Kidney epithelial cell (primary cell): ENCODE measurements at regions not wholly inside any gene's neighbourhood (a gene's known extent, or its start where the extent isn't known, plus 50 kb on each side); places are given as distances from the start of the nearest gene placed in this dataset.

Experiments
- DNase-seq: peaks from one replicate; pipeline ENCODE4 v3.0.0-alpha.2; 2010; ENCODE audit warnings: low read depth
- H3K27me3 ChIP-seq: 2 replicates; pipeline ENCODE4 v1.6.0; 2011; ENCODE audit warnings: low read length; ENCODE audit not compliant: control insufficient read depth, insufficient read depth
- H3K36me3 ChIP-seq: 2 replicates; pipeline ENCODE4 v1.5.1; 2011; ENCODE audit warnings: low read length; ENCODE audit not compliant: control insufficient read depth, insufficient read depth
- H3K4me3 ChIP-seq: 2 replicates; pipeline ENCODE4 v1.5.1; 2011; ENCODE audit warnings: low read depth, mild to moderate bottlenecking, control low read depth, low read length
- TF ChIP-seq, protein P1 (sequence below): IDR thresholded peaks from 2 replicates; pipeline ENCODE4 v1.5.1; 2011; ENCODE audit warnings: mild to moderate bottlenecking, moderate library complexity, low read length, control low read depth, inconsistent platforms; ENCODE audit not compliant: insufficient read depth, poor library complexity, severe bottlenecking

DNA sequence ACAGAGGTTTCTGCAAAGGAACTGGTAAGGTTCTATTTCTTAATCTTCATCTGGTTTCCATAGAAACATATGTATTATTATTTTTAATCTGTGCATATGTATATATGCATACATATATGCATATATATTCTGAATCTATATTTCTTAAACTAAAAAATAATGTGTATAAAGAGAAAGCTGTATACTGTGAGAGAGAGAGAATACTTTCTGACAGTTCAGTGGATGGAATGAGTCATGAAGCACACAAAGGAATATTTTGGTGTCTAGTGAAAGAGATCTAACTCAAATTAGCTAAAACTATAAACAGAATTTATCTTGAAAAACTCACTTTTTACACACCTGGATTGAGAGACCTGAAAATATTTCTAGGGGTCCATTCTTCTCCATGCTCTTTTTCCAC, 1929.3 kb upstream of the LRRTM1 start:
- DNase-seq = no peak
- H3K4me3 ChIP-seq = no peak overlapping the region
- no peaks in the 10 kb centered on the region for H3K27me3 ChIP-seq
- no peaks in the 10 kb centered on the region for H3K36me3 ChIP-seq
- TF ChIP-seq, protein P1, sequence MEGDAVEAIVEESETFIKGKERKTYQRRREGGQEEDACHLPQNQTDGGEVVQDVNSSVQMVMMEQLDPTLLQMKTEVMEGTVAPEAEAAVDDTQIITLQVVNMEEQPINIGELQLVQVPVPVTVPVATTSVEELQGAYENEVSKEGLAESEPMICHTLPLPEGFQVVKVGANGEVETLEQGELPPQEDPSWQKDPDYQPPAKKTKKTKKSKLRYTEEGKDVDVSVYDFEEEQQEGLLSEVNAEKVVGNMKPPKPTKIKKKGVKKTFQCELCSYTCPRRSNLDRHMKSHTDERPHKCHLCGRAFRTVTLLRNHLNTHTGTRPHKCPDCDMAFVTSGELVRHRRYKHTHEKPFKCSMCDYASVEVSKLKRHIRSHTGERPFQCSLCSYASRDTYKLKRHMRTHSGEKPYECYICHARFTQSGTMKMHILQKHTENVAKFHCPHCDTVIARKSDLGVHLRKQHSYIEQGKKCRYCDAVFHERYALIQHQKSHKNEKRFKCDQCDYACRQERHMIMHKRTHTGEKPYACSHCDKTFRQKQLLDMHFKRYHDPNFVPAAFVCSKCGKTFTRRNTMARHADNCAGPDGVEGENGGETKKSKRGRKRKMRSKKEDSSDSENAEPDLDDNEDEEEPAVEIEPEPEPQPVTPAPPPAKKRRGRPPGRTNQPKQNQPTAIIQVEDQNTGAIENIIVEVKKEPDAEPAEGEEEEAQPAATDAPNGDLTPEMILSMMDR = no peak

DNA sequence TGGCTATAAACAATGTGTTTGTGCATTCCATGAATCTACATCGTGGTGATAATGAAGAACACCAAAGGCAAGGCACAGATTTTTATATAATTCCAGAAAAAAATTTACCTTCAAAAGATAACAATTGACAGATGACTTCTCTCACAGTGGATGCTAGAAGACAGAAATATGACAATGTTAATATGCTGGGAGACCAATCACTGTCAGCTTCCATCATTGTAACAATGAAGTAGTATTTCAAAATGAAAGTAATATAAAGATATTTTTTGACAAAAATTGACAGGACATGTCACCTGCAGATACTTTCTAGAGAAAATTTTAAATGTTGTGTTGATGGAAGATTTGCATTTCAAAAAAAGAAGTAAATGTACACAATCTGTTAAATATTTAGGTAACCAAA, 1925.9 kb upstream of the LRRTM1 start:
- TF ChIP-seq, protein P1 = no peak
- no peaks in the 10 kb centered on the region for H3K27me3 ChIP-seq
- no peak for DNase-seq
- H3K4me3 ChIP-seq = no peak overlapping the region
- H3K36me3 ChIP-seq = no peaks in the 10 kb centered on the region

DNA sequence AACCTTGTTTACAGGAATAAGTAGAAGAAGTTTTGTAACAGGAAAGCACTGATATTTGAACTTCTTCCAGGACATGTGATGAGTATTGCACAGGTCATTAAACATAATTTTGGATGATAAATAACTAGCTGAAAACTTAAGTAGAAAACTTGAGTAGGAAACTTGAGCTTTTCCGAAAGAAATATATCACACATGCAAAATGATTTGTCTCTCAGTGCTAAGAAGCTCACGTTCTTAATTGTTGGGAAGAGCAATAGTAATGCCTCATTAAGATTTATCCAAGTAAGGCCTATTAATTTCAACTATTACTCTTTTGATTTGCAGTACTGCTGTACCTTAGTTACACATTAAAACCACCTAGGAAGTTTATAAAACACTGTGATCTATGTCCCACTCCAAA, 1921.9 kb upstream of the LRRTM1 start:
- TF ChIP-seq, protein P1 = no peak
- no peak for DNase-seq
- Histone ChIP-seq H3K4me3 (no peak overlapping the region), H3K27me3 (no peaks in the 10 kb centered on the region), H3K36me3 (no peaks in the 10 kb centered on the region)

DNA sequence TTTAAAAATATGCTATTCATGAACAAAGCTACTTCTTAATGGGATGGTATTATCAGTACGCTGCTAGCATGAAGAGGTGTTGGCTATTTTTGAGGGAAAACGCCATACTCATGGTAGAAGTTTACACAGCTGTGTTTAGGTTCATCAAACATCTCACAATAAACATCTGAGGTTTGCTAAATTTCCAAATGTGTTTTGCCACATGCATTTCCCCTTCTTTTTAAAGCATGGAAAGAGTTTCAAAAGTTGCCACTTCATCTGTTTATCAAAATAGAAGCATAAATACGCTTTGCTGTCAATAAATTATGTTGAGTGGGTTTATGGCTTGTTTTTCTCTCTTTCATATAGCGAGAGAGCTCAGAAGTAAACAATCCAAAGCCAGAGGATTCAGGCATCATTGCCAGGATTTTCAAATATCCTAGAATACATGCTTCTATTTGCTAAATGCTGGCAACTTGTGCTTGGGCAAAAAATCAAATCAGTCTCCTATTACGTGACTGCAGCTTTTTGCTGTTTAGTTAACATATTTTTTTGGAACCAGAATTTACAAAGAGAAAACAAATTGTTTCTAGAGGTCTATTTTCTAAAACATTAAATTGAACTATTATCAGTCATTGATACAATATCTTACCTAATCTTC, 1919.9 kb upstream of the LRRTM1 start:
- TF ChIP-seq, protein P1 = no peak
- DNase-seq = no peak
- H3K27me3 ChIP-seq = no peaks in the 10 kb centered on the region
- no peak overlapping the region for H3K4me3 ChIP-seq
- H3K36me3 ChIP-seq = no peaks in the 10 kb centered on the region

DNA sequence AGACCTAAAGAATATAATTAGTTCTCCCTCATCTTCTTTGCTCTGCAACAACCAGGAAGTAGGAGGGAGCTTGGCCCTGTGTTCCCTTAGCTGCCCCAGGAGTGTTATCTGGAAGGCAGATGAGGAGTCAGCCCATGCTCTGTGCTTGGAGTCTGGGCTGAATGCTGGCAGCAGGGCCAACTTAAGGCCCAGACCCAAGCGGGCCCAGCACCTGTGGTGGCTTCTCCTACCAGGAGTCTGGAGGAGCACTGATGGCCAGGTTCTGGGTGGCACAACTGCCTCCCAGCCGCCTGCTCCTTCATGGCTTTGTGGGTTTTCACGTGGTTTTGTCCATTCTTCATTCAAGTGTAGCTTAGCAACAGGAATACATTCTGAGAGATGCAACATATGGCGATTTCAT, 1910.7 kb upstream of the LRRTM1 start:
- H3K4me3 ChIP-seq = no peak overlapping the region
- no peak for DNase-seq
- no peaks in the 10 kb centered on the region for H3K27me3 ChIP-seq
- TF ChIP-seq, protein P1 = no peak
- H3K36me3 ChIP-seq = no peaks in the 10 kb centered on the region

DNA sequence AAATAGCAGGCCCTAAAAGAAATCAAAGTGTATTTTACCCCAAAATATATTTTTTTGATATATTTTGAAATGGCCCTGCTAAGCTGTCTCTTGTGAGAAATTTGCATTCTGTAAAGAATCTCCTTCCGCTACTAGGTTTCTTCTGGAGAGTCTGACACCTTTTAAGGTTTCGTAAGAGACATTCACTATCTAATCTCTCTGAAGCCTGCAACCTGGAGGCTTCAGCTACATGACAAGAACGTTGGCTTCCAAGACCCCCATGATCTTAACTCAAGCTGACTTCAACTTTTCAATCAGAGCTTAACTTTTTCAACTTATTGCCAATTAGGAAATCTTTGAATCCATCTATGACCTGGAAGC, 1894.9 kb upstream of the LRRTM1 start:
- H3K27me3 ChIP-seq = no peaks in the 10 kb centered on the region
- H3K36me3 ChIP-seq = no peaks in the 10 kb centered on the region
- TF ChIP-seq, protein P1 = no peak
- no peak overlapping the region for H3K4me3 ChIP-seq
- DNase-seq = no peak
